HCT116 (cell line): ENCODE measurements at regions not wholly inside any gene's neighbourhood (a gene's known extent, or its start where the extent isn't known, plus 50 kb on each side); places are given as distances from the start of the nearest gene placed in this dataset.

ENCODE experiments used
- ATAC-seq: fragments of 200-7000 bp; cut with Tn5 transposase; 2 replicates; pipeline ENCODE4 v1.9.1; 2020; ENCODE audit warnings: mild to moderate bottlenecking, moderate library complexity
- BruUV-seq: library from RNA; stranded (reverse); fragments of 400-500 nt; replicated peaks from 2 replicates; lab custom pipeline; 2021; lab: Mats Ljungman, UMichigan
- CTCF ChIA-PET: fragments of 300-600 bp; sonication (Branson Sonifier 250); formaldehyde crosslinking; loops from one replicate; lab custom pipeline; 2021; ENCODE audit warnings: antibody characterized with exemption; lab: Charles Lee
- POLR2A ChIA-PET: fragments of 300-600, 350-600 bp; sonication (Branson Sonifier 250); formaldehyde crosslinking; loops from one replicate; lab custom pipeline; 2021; ENCODE audit warnings: antibody characterized with exemption; lab: Charles Lee
- RAD21 ChIA-PET, 2 experiments: fragments of 300-600 bp; sonication (Branson Sonifier 250); formaldehyde crosslinking; loops; one replicate each; lab custom pipeline; 2023; ENCODE audit warnings: low total read pairs in 2 of 2; ENCODE audit not compliant: uncharacterized antibody in 2 of 2, unreplicated experiment in 2 of 2, low non-redundant PET in 1 of 2; lab: Charles Lee
- DNase-seq: peaks from one replicate; pipeline ENCODE4 v3.0.0-alpha.2; 2010; ENCODE audit warnings: low read depth, low spot score
- H2AFZ ChIP-seq: fragments of 200-600 bp; shearing (Covaris generic), sonication (generic); 2 replicates; pipeline ENCODE4 v1.6.1; 2017; ENCODE audit warnings: low read depth, mixed run types, mixed read lengths, antibody characterized with exemption, low read length; ENCODE audit not compliant: poor library complexity, severe bottlenecking
- H3K27ac ChIP-seq: 2 replicates; pipeline ENCODE4 v1.5.1; 2012; ENCODE audit warnings: low read depth, low read length
- H3K27me3 ChIP-seq: fragments of 200-600 bp; sonication (generic); 2 replicates; pipeline ENCODE4 v1.6.1; 2016; ENCODE audit warnings: mixed run types, low read length, mixed read lengths; ENCODE audit not compliant: insufficient read depth
- H3K36me3 ChIP-seq, 2 experiments: fragments of 200-500 bp in 1 of 2; fragments of 200-600 bp in 1 of 2; sonication (Bioruptor generic) in 1 of 2; sonication (generic) in 1 of 2; 2 replicates each; pipeline versions ENCODE4 v1.5.1 to v1.6.1; 2014 to 2016; ENCODE audit warnings: low read length in 2 of 2, inconsistent platforms in 1 of 2, mixed read lengths in 1 of 2, mixed run types in 1 of 2; ENCODE audit not compliant: insufficient read depth in 2 of 2, control insufficient read depth in 1 of 2
- H3K4me1 ChIP-seq, 2 experiments: fragments of 200-600 bp in 1 of 2; sonication (generic) in 1 of 2; 2 replicates each; pipeline versions ENCODE4 v1.5.1 to v1.6.1; 2012 to 2017; ENCODE audit warnings: low read length in 2 of 2, inconsistent platforms in 1 of 2, mild to moderate bottlenecking in 1 of 2, mixed read lengths in 1 of 2, mixed run types in 1 of 2, moderate library complexity in 1 of 2; ENCODE audit not compliant: insufficient read depth in 2 of 2, control insufficient read depth in 1 of 2
- H3K4me2 ChIP-seq: fragments of 200-600 bp; sonication (generic); 2 replicates; pipeline ENCODE4 v1.6.1; 2017; ENCODE audit warnings: mixed run types, low read length, mixed read lengths
- H3K4me3 ChIP-seq, 2 experiments: fragments of 200-600 bp in 1 of 2; sonication (generic) in 1 of 2; replicated peaks in 1 of 2; 2 replicates each; pipeline ENCODE4 v1.5.1; 2011 to 2016; ENCODE audit warnings: low read length in 2 of 2, control low read depth in 1 of 2, low read depth in 1 of 2, mild to moderate bottlenecking in 1 of 2, mixed read lengths in 1 of 2, mixed run types in 1 of 2
- H3K79me2 ChIP-seq: fragments of 200-600 bp; sonication (generic); 2 replicates; pipeline ENCODE4 v1.6.1; 2017; ENCODE audit warnings: mild to moderate bottlenecking, mixed run types, low read length, moderate library complexity, mixed read lengths; ENCODE audit not compliant: insufficient read depth
- H3K9ac ChIP-seq: fragments of 200-600 bp; sonication (generic); 2 replicates; pipeline ENCODE4 v1.6.1; 2016; ENCODE audit warnings: low read length, mixed read lengths
- H3K9me2 ChIP-seq: fragments of 200-600 bp; sonication (generic), shearing (Covaris generic); 2 replicates; pipeline ENCODE4 v1.6.1; 2017; ENCODE audit warnings: mixed run types, mild to moderate bottlenecking, moderate library complexity; ENCODE audit not compliant: insufficient read depth
- H3K9me3 ChIP-seq, 2 experiments: fragments of 200-500 bp in 1 of 2; fragments of 200-600 bp in 1 of 2; sonication (Bioruptor generic) in 1 of 2; sonication (generic) in 1 of 2; 2 replicates each; pipeline ENCODE4 v1.6.1; 2014 to 2017; ENCODE audit warnings: low read length in 2 of 2, mixed read lengths in 2 of 2, inconsistent platforms in 1 of 2, low read depth in 1 of 2, mild to moderate bottlenecking in 1 of 2, mixed run types in 1 of 2, moderate library complexity in 1 of 2; ENCODE audit not compliant: control insufficient read depth in 1 of 2, insufficient read depth in 1 of 2
- H4K20me1 ChIP-seq: fragments of 200-600 bp; sonication (generic), shearing (Covaris generic); 2 replicates; pipeline ENCODE4 v1.6.1; 2017; ENCODE audit warnings: mixed run types, mild to moderate bottlenecking, moderate library complexity; ENCODE audit not compliant: insufficient read depth
- ATF3 ChIP-seq: IDR thresholded peaks from 2 replicates; pipeline ENCODE4 v1.6.1; 2012
- CBX3 ChIP-seq: IDR thresholded peaks from 2 replicates; pipeline ENCODE4 v1.6.1; 2012; ENCODE audit warnings: low read depth
- CEBPB ChIP-seq: IDR thresholded peaks from 2 replicates; pipeline ENCODE4 v1.6.1; 2012; ENCODE audit warnings: low read depth
- CTCF ChIP-seq, 3 experiments: fragments of 200-600 bp in 1 of 3; sonication (generic) in 1 of 3; IDR thresholded peaks in 2 of 3; conservative IDR thresholded peaks in 1 of 3; 2 replicates each; pipeline ENCODE4 v1.5.1; 2012 to 2017; ENCODE audit warnings: low read depth in 2 of 3, low read length in 2 of 3, antibody characterized with exemption in 1 of 3, borderline replicate concordance in 1 of 3, control low read depth in 1 of 3, mild to moderate bottlenecking in 1 of 3, mixed read lengths in 1 of 3, mixed run types in 1 of 3, moderate library complexity in 1 of 3; ENCODE audit not compliant: insufficient read depth in 1 of 3
- EGR1 ChIP-seq: IDR thresholded peaks from 2 replicates; pipeline ENCODE4 v1.6.1; 2012; ENCODE audit warnings: low read depth
- ELF1 ChIP-seq: IDR thresholded peaks from 2 replicates; pipeline ENCODE4 v1.6.1; 2012; ENCODE audit warnings: low read depth, borderline replicate concordance
- EZH2 ChIP-seq: fragments of 200-600 bp; sonication (generic); IDR thresholded peaks from 2 replicates; pipeline ENCODE4 v1.6.1; 2017; ENCODE audit warnings: antibody characterized with exemption, mixed run types
- EZH2phosphoT487 ChIP-seq: fragments of 200-600 bp; IDR thresholded peaks from 2 replicates; pipeline ENCODE4 v1.6.1; 2018; ENCODE audit warnings: antibody characterized with exemption, borderline replicate concordance
- FOSL1 ChIP-seq: IDR thresholded peaks from 2 replicates; pipeline ENCODE4 v1.6.1; 2012; ENCODE audit warnings: low read depth
- JUND ChIP-seq: IDR thresholded peaks from 2 replicates; pipeline ENCODE4 v1.6.1; 2012
- MAX ChIP-seq: IDR thresholded peaks from 2 replicates; pipeline ENCODE4 v1.6.1; 2012
- POLR2A ChIP-seq: IDR thresholded peaks from 2 replicates; pipeline ENCODE4 v1.7.0; 2011; ENCODE audit warnings: borderline replicate concordance; ENCODE audit not compliant: insufficient read depth, insufficient read length; ENCODE audit errors: extremely low read depth
- POLR2AphosphoS5 ChIP-seq: IDR thresholded peaks from 2 replicates; pipeline ENCODE4 v1.6.1; 2011; ENCODE audit warnings: mild to moderate bottlenecking, low read depth, low read length, moderate library complexity
- RAD21 ChIP-seq: IDR thresholded peaks from 2 replicates; pipeline ENCODE4 v1.6.1; 2012; ENCODE audit warnings: low read depth, mild to moderate bottlenecking
- REST ChIP-seq: IDR thresholded peaks from 2 replicates; pipeline ENCODE4 v1.6.1; 2012; ENCODE audit warnings: low read depth
- SIN3A ChIP-seq: IDR thresholded peaks from 2 replicates; pipeline ENCODE4 v1.6.1; 2012; ENCODE audit warnings: low read depth
- SP1 ChIP-seq: IDR thresholded peaks from 2 replicates; pipeline ENCODE4 v1.6.1; 2012; ENCODE audit warnings: low read depth
- SRF ChIP-seq: IDR thresholded peaks from 2 replicates; pipeline ENCODE4 v1.6.1; 2012; ENCODE audit warnings: low read depth
- TCF7L2 ChIP-seq: IDR thresholded peaks from 2 replicates; pipeline ENCODE4 v1.7.0; 2011; ENCODE audit warnings: borderline replicate concordance, inconsistent platforms; ENCODE audit not compliant: insufficient read depth, insufficient read length; ENCODE audit errors: extremely low read depth
- ZBTB33 ChIP-seq: IDR thresholded peaks from 2 replicates; pipeline ENCODE4 v1.6.1; 2011; ENCODE audit warnings: mild to moderate bottlenecking, low read length, moderate library complexity; ENCODE audit not compliant: insufficient replicate concordance; ENCODE audit errors: extremely low read depth
- ZFX ChIP-seq: fragments of 450-650 bp; IDR thresholded peaks from 2 replicates; pipeline ENCODE4 v1.6.1; 2017
- ZNF274 ChIP-seq: fragments of 200-500 bp; sonication (Bioruptor generic); IDR thresholded peaks from 2 replicates; pipeline ENCODE4 v1.6.1; 2014; ENCODE audit warnings: mild to moderate bottlenecking, low read depth, low read length, inconsistent platforms
- intact Hi-C: fragments of 100-400 bp; cut with micrococcal nuclease; formaldehyde crosslinking; loops from 2 replicates; pipeline ENCODE4 v1.10.0; 2022

- Histone ChIP-seq H3K9me2 (no peaks in the 10 kb centered on the region), H3K9ac (no peak overlapping the region), H3K9me3 (no peaks in the 10 kb centered on the region), H4K20me1 (no peaks in the 10 kb centered on the region), H3K4me2 (peak overlapping the region; percentile 51), H2AFZ (no peak overlapping the region), H3K27ac (no peak overlapping the region), H3K4me1 (peaks cover 10 to 56% of the 10 kb centered on the region in 2 experiments), H3K36me3 (no peaks in the 10 kb centered on the region), H3K27me3 (no peaks in the 10 kb centered on the region; the same call in 1 of the 2 replicates), H3K79me2 (no peaks in the 10 kb centered on the region), H3K4me3 (no peak overlapping the region)
- ATAC-seq = peak; percentile 71
- intact Hi-C loops = no loop called here
- ChIA-PET CTCF (interaction anchor here (1.1 to 1.5 kb wide), 2 partner anchors 18 to 19 kb away, joined by 4 to 6 read pairs; no protein-coding TSS in a partner anchor), POLR2A (interaction anchor here (1.2 to 2.2 kb wide), 2 partner anchors 23 to 130 kb away, joined by 3 to 6 read pairs; no protein-coding TSS in a partner anchor), RAD21 (interaction anchor here in 1 of 2 experiments (0.6 kb wide), 1 partner anchor 11 kb away, joined by 3 read pairs; no protein-coding TSS in a partner anchor)
- no TSS peak for BruUV-seq
- peak; percentile 43 for DNase-seq
- TF ChIP-seq EGR1 (no peak), CEBPB (no peak), ZBTB33 (no peak), JUND (peak; percentile 80), TCF7L2 (peak; percentile 99), EZH2 (no peak), FOSL1 (peak; percentile 77), POLR2A (no peak), POLR2AphosphoS5 (no peak), ZNF274 (no peak), ELF1 (no peak), MAX (0 out of 2 replicates have a peak, but pooled peaks have one; percentile 17), SIN3A (no peak), CTCF (IDR thresholded peaks at IDR 0.05 in 2 of 3, conservative IDR thresholded peaks at IDR 0.05 in 1 of 3; ENCODE audit: borderline replicate concordance in 1 of 3, insufficient read depth in 1 of 3, low read depth in 2 of 3, low read length in 2 of 3) (no peak), REST (no peak), SP1 (peak; percentile 61; the same call in 1 of the 2 replicates), ZFX (no peak), ATF3 (no peak), SRF (no peak), CBX3 (peak; percentile 47; the same call in 1 of the 2 replicates), RAD21 (no peak), EZH2phosphoT487 (no peak)
Observed at GRCh38 chr10:110372656-110373055, 67.9 kb upstream of the SMNDC1 start.
